Testis (tissue), 2 donors: ENCODE measurements at regions not wholly inside any gene's neighbourhood (a gene's known extent, or its start where the extent isn't known, plus 50 kb on each side); places are given as distances from the start of the nearest gene placed in this dataset.

Source experiments
- POLR2A ChIP-seq: fragments of 450-650 bp; IDR thresholded peaks from one replicate; pipeline ENCODE4 v1.6.1; 2017; ENCODE audit warnings: antibody characterized with exemption, mild to moderate bottlenecking, moderate library complexity
- TF ChIP-seq, protein P1 (sequence below), 3 experiments: fragments of 450-650 bp in 2 of 3; fragments of 200-600 bp in 1 of 3; sonication (generic) in 1 of 3; IDR thresholded peaks; one replicate each; pipeline ENCODE4 v1.5.1; 2016 to 2019; ENCODE audit warnings: antibody characterized with exemption in 3 of 3, mild to moderate bottlenecking in 2 of 3, moderate library complexity in 1 of 3

GRCh38 chr12:85363382-85364190, 83.6 kb downstream of the ALX1 start:
- no peak for TF ChIP-seq POLR2A
- TF ChIP-seq, protein P1, sequence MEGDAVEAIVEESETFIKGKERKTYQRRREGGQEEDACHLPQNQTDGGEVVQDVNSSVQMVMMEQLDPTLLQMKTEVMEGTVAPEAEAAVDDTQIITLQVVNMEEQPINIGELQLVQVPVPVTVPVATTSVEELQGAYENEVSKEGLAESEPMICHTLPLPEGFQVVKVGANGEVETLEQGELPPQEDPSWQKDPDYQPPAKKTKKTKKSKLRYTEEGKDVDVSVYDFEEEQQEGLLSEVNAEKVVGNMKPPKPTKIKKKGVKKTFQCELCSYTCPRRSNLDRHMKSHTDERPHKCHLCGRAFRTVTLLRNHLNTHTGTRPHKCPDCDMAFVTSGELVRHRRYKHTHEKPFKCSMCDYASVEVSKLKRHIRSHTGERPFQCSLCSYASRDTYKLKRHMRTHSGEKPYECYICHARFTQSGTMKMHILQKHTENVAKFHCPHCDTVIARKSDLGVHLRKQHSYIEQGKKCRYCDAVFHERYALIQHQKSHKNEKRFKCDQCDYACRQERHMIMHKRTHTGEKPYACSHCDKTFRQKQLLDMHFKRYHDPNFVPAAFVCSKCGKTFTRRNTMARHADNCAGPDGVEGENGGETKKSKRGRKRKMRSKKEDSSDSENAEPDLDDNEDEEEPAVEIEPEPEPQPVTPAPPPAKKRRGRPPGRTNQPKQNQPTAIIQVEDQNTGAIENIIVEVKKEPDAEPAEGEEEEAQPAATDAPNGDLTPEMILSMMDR (IDR thresholded peaks at IDR 0.05): no peak
